Esophagus (tissue), 2 donors: ENCODE measurements at regions not wholly inside any gene's neighbourhood (a gene's known extent, or its start where the extent isn't known, plus 50 kb on each side); places are given as distances from the start of the nearest gene placed in this dataset.

Source experiments
- H3K27ac ChIP-seq, 2 donors: one replicate each; pipeline ENCODE4 v1.5.1; 2013; ENCODE audit warnings: low read depth in 2 of 2, mild to moderate bottlenecking in 2 of 2, inconsistent platforms in 1 of 2, low read length in 1 of 2, moderate library complexity in 1 of 2
- H3K27me3 ChIP-seq, 2 donors: one replicate each; pipeline ENCODE4 v1.6.1; 2013; ENCODE audit warnings: low read length in 2 of 2, control low read depth in 1 of 2, mild to moderate bottlenecking in 1 of 2; ENCODE audit not compliant: insufficient read depth in 2 of 2, control insufficient read depth in 1 of 2
- H3K36me3 ChIP-seq, 2 donors: one replicate each; pipeline ENCODE4 v1.6.1; 2013; ENCODE audit warnings: low read length in 1 of 2; ENCODE audit not compliant: control insufficient read depth in 2 of 2, insufficient read depth in 2 of 2
- H3K4me1 ChIP-seq, 2 donors: one replicate each; pipeline ENCODE4 v1.6.1; 2013; ENCODE audit warnings: low read length in 1 of 2; ENCODE audit not compliant: control insufficient read depth in 2 of 2, insufficient read depth in 2 of 2
- H3K4me3 ChIP-seq, 2 donors: one replicate each; pipeline ENCODE4 v1.5.1; 2013; ENCODE audit warnings: low read length in 2 of 2, mild to moderate bottlenecking in 2 of 2, low read depth in 1 of 2, moderate library complexity in 1 of 2
- H3K9me3 ChIP-seq, 2 donors: one replicate each; pipeline ENCODE4 v1.6.1; 2013; ENCODE audit warnings: mild to moderate bottlenecking in 2 of 2, low read depth in 1 of 2, low read length in 1 of 2, moderate library complexity in 1 of 2; ENCODE audit not compliant: control insufficient read depth in 2 of 2, insufficient read depth in 1 of 2
- WGBS, 2 donors: extraction: QIAGEN DNeasy Blood & Tissue Kit; methylation state at CpG; one replicate each; pipeline ENCODE4 v1.1.7; 2013; 5-methylcytosine and 5-hydroxymethylcytosine counted together
- donor health status: healthy with polysubstance abuse.
- donor health status: Bipolar disorder and iron deficiency.

- H3K4me3 ChIP-seq: no peak overlapping the region
- 70 to 76% methylated on average over 18 of the region's 18 CpGs for WGBS, 2 donors
- no peak overlapping the region for H3K27ac ChIP-seq
- no peaks in the 10 kb centered on the region for H3K4me1 ChIP-seq
- H3K36me3 ChIP-seq: no peaks in the 10 kb centered on the region
- no peaks in the 10 kb centered on the region for H3K27me3 ChIP-seq
- H3K9me3 ChIP-seq: peaks cover 0 to 10% of the 10 kb centered on the region in 2 donors
Measured at GRCh38 chr11:71064702-71065515, 187.5 kb downstream of the SHANK2 start.

GRCh38 chr11:71064183-71064582 lies 188.2 kb downstream of the SHANK2 start:
- H3K9me3 ChIP-seq: peaks cover 0 to 9% of the 10 kb centered on the region in 2 donors
- no peaks in the 10 kb centered on the region for H3K36me3 ChIP-seq
- 76 to 78% methylated on average over 7 of the region's 7 CpGs for WGBS, 2 donors
- no peaks in the 10 kb centered on the region for H3K27me3 ChIP-seq
- no peak overlapping the region for H3K4me3 ChIP-seq
- H3K27ac ChIP-seq: no peak overlapping the region
- H3K4me1 ChIP-seq: no peaks in the 10 kb centered on the region

DNA sequence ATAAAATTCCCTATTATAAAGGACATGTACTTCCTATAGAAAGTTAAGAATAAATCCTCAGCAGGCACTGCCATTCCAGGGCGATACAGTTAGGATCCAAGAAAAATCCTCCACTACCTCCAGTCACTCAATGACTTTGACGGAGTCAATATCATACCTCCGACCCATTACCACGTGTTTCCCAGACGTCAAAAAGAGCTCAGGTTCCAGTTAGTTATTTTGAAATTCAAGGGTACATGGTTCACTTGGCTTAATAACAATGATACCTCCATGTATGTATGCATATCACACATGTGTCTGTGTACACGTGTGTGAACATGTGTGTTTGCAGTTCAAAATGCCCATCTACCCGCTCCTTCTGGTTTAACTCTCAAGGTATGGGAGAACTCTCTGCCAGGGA lies 189.2 kb downstream of the SHANK2 start:
- WGBS, 2 donors: 89 to 93% methylated on average over 7 of the region's 7 CpGs
- H3K27me3 ChIP-seq: no peaks in the 10 kb centered on the region

GRCh38 chr11:71062199-71062598 lies 190.2 kb downstream of the SHANK2 start:
- no peaks in the 10 kb centered on the region for H3K9me3 ChIP-seq
- H3K4me1 ChIP-seq: no peaks in the 10 kb centered on the region
- H3K27me3 ChIP-seq: no peaks in the 10 kb centered on the region
- H3K4me3 ChIP-seq: no peak overlapping the region
- no peaks in the 10 kb centered on the region for H3K36me3 ChIP-seq
- no peak overlapping the region for H3K27ac ChIP-seq
- 94 to 97% methylated on average over 3 of the region's 3 CpGs for WGBS, 2 donors

More for the DNA sequence above, 189.2 kb downstream of the SHANK2 start:
- Histone ChIP-seq H3K27ac (no peak overlapping the region), H3K4me1 (no peaks in the 10 kb centered on the region), H3K36me3 (no peaks in the 10 kb centered on the region), H3K9me3 (peaks cover 0 to 5% of the 10 kb centered on the region in 2 donors), H3K4me3 (no peak overlapping the region)

GRCh38 chr11:71060391-71060791 lies 192.0 kb downstream of the SHANK2 start:
- no peaks in the 10 kb centered on the region for H3K4me1 ChIP-seq
- H3K36me3 ChIP-seq: no peaks in the 10 kb centered on the region
- WGBS, 2 donors: 67 to 73% methylated on average over 9 of the region's 9 CpGs

GRCh38 chr11:71059662-71060061 lies 192.7 kb downstream of the SHANK2 start:
- Histone ChIP-seq H3K9me3 (no peaks in the 10 kb centered on the region), H3K27ac (no peak overlapping the region), H3K27me3 (no peaks in the 10 kb centered on the region), H3K36me3 (no peaks in the 10 kb centered on the region), H3K4me3 (no peak overlapping the region), H3K4me1 (no peaks in the 10 kb centered on the region)
- 90% methylated on average over 12 of the region's 12 CpGs for WGBS, 2 donors

More at GRCh38 chr11:71060391-71060791, 192.0 kb downstream of the SHANK2 start:
- no peak overlapping the region for H3K27ac ChIP-seq
- no peaks in the 10 kb centered on the region for H3K9me3 ChIP-seq
- no peak overlapping the region for H3K4me3 ChIP-seq
- H3K27me3 ChIP-seq: no peaks in the 10 kb centered on the region

GRCh38 chr11:71055925-71056324 lies 196.5 kb downstream of the SHANK2 start:
- no peak overlapping the region for H3K4me3 ChIP-seq
- 78 to 85% methylated on average over 6 of the region's 6 CpGs for WGBS, 2 donors
- H3K27me3 ChIP-seq: no peaks in the 10 kb centered on the region

More at GRCh38 chr11:71055925-71056324, 196.5 kb downstream of the SHANK2 start:
- Histone ChIP-seq H3K4me1 (no peaks in the 10 kb centered on the region), H3K27ac (no peak overlapping the region), H3K9me3 (no peaks in the 10 kb centered on the region), H3K36me3 (no peaks in the 10 kb centered on the region)
